Cardiac muscle cell (in vitro differentiated cells and primary cell): ENCODE measurements at regions not wholly inside any gene's neighbourhood (a gene's known extent, or its start where the extent isn't known, plus 50 kb on each side); places are given as distances from the start of the nearest gene placed in this dataset.

Experiments used
- DNase-seq, 2 donors: peaks; one replicate each; pipeline versions ENCODE4 v3.0.0 to v3.0.0-alpha.2; 2010 to 2017; ENCODE audit warnings: low read depth in 1 of 2, low spot score in 1 of 2
- H3K27ac ChIP-seq: fragments of 200-600 bp; sonication (generic); 2 replicates; pipeline ENCODE4 v1.5.1; 2016
- H3K27me3 ChIP-seq: fragments of 200-600 bp; sonication (generic); 2 replicates; pipeline ENCODE4 v1.6.0; 2016; ENCODE audit warnings: control low read depth
- H3K36me3 ChIP-seq: fragments of 200-600 bp; sonication (generic); 2 replicates; pipeline ENCODE4 v1.5.1; 2016; ENCODE audit warnings: control low read depth
- H3K4me1 ChIP-seq: fragments of 200-600 bp; sonication (generic); 2 replicates; pipeline ENCODE4 v1.8.1; 2017; ENCODE audit warnings: low read depth, mild to moderate bottlenecking, mixed run types
- H3K4me3 ChIP-seq: fragments of 200-600 bp; sonication (generic); 2 replicates; pipeline ENCODE4 v1.5.1; 2016; ENCODE audit warnings: mild to moderate bottlenecking
- H3K9me3 ChIP-seq: fragments of 200-600 bp; sonication (generic); 2 replicates; pipeline ENCODE4 v1.5.1; 2017; ENCODE audit warnings: low read depth, mild to moderate bottlenecking, control low read depth
- CTCF ChIP-seq: IDR thresholded peaks from 2 replicates; pipeline ENCODE4 v1.5.1; 2012; ENCODE audit warnings: low read depth, mild to moderate bottlenecking, low read length

- Histone ChIP-seq H3K4me1 (no peaks in the 10 kb centered on the region), H3K27ac (no peak overlapping the region), H3K27me3 (no peaks in the 10 kb centered on the region), H3K4me3 (no peak overlapping the region), H3K9me3 (no peaks in the 10 kb centered on the region), H3K36me3 (no peaks in the 10 kb centered on the region)
- TF ChIP-seq CTCF, result no peak
- DNase-seq, result peak in 1 of 2 donors; percentile 52
Measured at GRCh38 chr5:90022002-90022710, 387.4 kb downstream of the CETN3 start.

- DNase-seq, result peak in 1 of 2 donors; percentile 96
- Histone ChIP-seq H3K36me3 (no peaks in the 10 kb centered on the region), H3K27me3 (no peaks in the 10 kb centered on the region), H3K4me1 (peaks cover 6% of the 10 kb centered on the region), H3K27ac (no peak overlapping the region), H3K9me3 (no peaks in the 10 kb centered on the region), H3K4me3 (no peak overlapping the region)
- TF ChIP-seq CTCF, result no peak
Measured at GRCh38 chr5:90020575-90021538, 388.7 kb downstream of the CETN3 start.

- Histone ChIP-seq H3K36me3 (no peaks in the 10 kb centered on the region), H3K4me3 (no peak overlapping the region), H3K27me3 (no peaks in the 10 kb centered on the region), H3K9me3 (no peaks in the 10 kb centered on the region), H3K4me1 (peaks cover 16% of the 10 kb centered on the region), H3K27ac (peak overlapping the region; percentile 40)
- no peak for TF ChIP-seq CTCF
- no peak for DNase-seq
Measured at GRCh38 chr5:90017239-90017638, 392.3 kb downstream of the CETN3 start.

GRCh38 chr5:90015584-90016018, 394.0 kb downstream of the CETN3 start:
- H3K27me3 ChIP-seq, result no peaks in the 10 kb centered on the region
- H3K9me3 ChIP-seq, result no peaks in the 10 kb centered on the region
- DNase-seq, result peak; percentile 10 to 70
- H3K27ac ChIP-seq, result peak overlapping the region; percentile 77
- peaks cover 16% of the 10 kb centered on the region for H3K4me1 ChIP-seq
- TF ChIP-seq CTCF, result no peak
- H3K36me3 ChIP-seq, result no peaks in the 10 kb centered on the region
- no peak overlapping the region for H3K4me3 ChIP-seq

GRCh38 chr5:90014420-90014819, 395.1 kb downstream of the CETN3 start:
- peaks cover 16% of the 10 kb centered on the region for H3K4me1 ChIP-seq
- DNase-seq, result no peak
- H3K9me3 ChIP-seq, result no peaks in the 10 kb centered on the region
- no peak overlapping the region for H3K4me3 ChIP-seq
- peak overlapping the region; percentile 77 for H3K27ac ChIP-seq
- no peak for TF ChIP-seq CTCF
- no peaks in the 10 kb centered on the region for H3K27me3 ChIP-seq
- H3K36me3 ChIP-seq, result no peaks in the 10 kb centered on the region
